ENCODE measurements at regions not wholly inside any gene's neighbourhood (a gene's known extent, or its start where the extent isn't known, plus 50 kb on each side); places are given as distances from the start of the nearest gene placed in this dataset.

GRCh38 chr11:115587718-115588342 is 83.6 kb upstream of the CADM1 start:
- no peak for DNase-seq (ENCODE audit: low spot score)

- DNase-seq (ENCODE audit: low spot score): no peak
Observed at GRCh38 chr11:115585361-115586024, 81.3 kb upstream of the CADM1 start.

GRCh38 chr11:115581871-115582639 is 77.8 kb upstream of the CADM1 start:
- no peak for DNase-seq (ENCODE audit: low spot score)

- no peak for DNase-seq (ENCODE audit: low spot score)
Observed at GRCh38 chr11:115580927-115581680, 76.9 kb upstream of the CADM1 start.

GRCh38 chr11:115580416-115580815 is 76.2 kb upstream of the CADM1 start:
- DNase-seq (ENCODE audit: low spot score): no peak

- no peak for DNase-seq (ENCODE audit: low spot score)
Observed at GRCh38 chr11:115579181-115579825, 75.1 kb upstream of the CADM1 start.

- DNase-seq (ENCODE audit: low spot score): no peak
Observed at GRCh38 chr11:115578275-115578674, 74.1 kb upstream of the CADM1 start.

- no peak for DNase-seq (ENCODE audit: low spot score)
Observed at GRCh38 chr11:115577701-115578100, 73.5 kb upstream of the CADM1 start.

- no peak for DNase-seq (ENCODE audit: low spot score)
Observed at GRCh38 chr11:115576606-115577380, 72.6 kb upstream of the CADM1 start.

GRCh38 chr11:115572551-115572950 is 68.3 kb upstream of the CADM1 start:
- no peak for DNase-seq (ENCODE audit: low spot score)

GRCh38 chr11:115566180-115566764 is 62.1 kb upstream of the CADM1 start:
- DNase-seq (ENCODE audit: low spot score): no peak

- DNase-seq (ENCODE audit: low spot score): no peak
Observed at GRCh38 chr11:115564851-115565250, 60.6 kb upstream of the CADM1 start.

GRCh38 chr11:115561116-115561515 is 56.9 kb upstream of the CADM1 start:
- no peak for DNase-seq (ENCODE audit: low spot score)

- DNase-seq (ENCODE audit: low spot score): no peak
Observed at GRCh38 chr11:115558635-115559034, 54.4 kb upstream of the CADM1 start.

- DNase-seq (ENCODE audit: low spot score): no peak
Observed at GRCh38 chr11:115557681-115558080, 53.5 kb upstream of the CADM1 start.

GRCh38 chr11:115556984-115557383 is 52.8 kb upstream of the CADM1 start:
- DNase-seq (ENCODE audit: low spot score): no peak

- DNase-seq (ENCODE audit: low spot score): no peak
Observed at GRCh38 chr11:115555336-115556090, 51.3 kb upstream of the CADM1 start.

Data from GM03348 (cell line).